HFF-Myc (cell line): ENCODE measurements at regions not wholly inside any gene's neighbourhood (a gene's known extent, or its start where the extent isn't known, plus 50 kb on each side); places are given as distances from the start of the nearest gene placed in this dataset.

ENCODE experiments used
- DNase-seq: peaks from one replicate; pipeline ENCODE4 v3.0.0-alpha.2; 2011; ENCODE audit warnings: low read depth; ENCODE audit errors: extremely low read depth
- H3K4me3 ChIP-seq: replicated peaks from 2 replicates; pipeline ENCODE4 v1.5.1; 2011; ENCODE audit warnings: low read depth, mild to moderate bottlenecking, control low read depth, low read length
- TF ChIP-seq, protein P1 (sequence below): IDR thresholded peaks from 2 replicates; pipeline ENCODE4 v1.5.1; 2012; ENCODE audit warnings: mild to moderate bottlenecking, low read depth, low read length, control low read depth; ENCODE audit errors: missing control alignments

DNA sequence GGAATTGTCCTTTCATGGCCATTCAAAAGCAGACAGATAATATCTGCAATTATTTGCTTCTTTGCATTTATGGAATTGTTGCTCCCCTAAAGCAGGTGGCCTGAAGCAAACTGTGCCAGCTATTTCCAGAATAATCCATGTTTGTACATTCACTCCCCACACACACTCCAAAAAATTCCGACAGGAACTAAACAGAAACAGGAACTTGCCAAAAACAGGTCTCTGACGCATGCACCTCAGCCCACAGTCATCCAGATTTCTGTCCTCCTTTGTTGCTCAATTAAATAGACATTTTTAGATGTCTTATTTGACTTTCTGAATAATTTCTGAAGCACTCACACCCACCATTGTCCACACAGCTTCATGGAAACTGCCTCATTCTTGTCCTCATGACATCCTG lies 71.5 kb upstream of the EDNRA start:
- DNase-seq, result no peak
- TF ChIP-seq, protein P1, sequence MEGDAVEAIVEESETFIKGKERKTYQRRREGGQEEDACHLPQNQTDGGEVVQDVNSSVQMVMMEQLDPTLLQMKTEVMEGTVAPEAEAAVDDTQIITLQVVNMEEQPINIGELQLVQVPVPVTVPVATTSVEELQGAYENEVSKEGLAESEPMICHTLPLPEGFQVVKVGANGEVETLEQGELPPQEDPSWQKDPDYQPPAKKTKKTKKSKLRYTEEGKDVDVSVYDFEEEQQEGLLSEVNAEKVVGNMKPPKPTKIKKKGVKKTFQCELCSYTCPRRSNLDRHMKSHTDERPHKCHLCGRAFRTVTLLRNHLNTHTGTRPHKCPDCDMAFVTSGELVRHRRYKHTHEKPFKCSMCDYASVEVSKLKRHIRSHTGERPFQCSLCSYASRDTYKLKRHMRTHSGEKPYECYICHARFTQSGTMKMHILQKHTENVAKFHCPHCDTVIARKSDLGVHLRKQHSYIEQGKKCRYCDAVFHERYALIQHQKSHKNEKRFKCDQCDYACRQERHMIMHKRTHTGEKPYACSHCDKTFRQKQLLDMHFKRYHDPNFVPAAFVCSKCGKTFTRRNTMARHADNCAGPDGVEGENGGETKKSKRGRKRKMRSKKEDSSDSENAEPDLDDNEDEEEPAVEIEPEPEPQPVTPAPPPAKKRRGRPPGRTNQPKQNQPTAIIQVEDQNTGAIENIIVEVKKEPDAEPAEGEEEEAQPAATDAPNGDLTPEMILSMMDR, result no peak
- H3K4me3 ChIP-seq, result no peak overlapping the region

DNA sequence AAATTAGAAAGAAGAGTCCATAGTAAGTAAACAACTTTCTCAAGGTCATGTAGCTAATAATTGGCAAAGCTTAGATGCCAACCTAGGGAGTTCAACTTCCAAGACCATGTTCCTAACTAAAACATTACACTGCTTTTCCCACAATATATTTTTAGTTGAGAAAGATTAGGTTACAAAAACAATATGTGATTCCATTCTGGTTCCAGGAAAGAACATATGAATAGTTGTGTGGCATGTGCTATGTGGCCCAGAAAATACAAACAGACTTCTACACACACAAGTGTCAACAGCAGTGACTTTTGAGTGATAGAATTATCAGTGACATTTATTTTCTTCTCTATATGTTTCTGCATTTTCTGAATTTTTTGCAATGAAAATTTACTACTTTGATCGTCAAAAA lies 62.7 kb upstream of the EDNRA start:
- H3K4me3 ChIP-seq, result no peak overlapping the region
- DNase-seq, result no peak
- TF ChIP-seq, protein P1, result no peak

DNA sequence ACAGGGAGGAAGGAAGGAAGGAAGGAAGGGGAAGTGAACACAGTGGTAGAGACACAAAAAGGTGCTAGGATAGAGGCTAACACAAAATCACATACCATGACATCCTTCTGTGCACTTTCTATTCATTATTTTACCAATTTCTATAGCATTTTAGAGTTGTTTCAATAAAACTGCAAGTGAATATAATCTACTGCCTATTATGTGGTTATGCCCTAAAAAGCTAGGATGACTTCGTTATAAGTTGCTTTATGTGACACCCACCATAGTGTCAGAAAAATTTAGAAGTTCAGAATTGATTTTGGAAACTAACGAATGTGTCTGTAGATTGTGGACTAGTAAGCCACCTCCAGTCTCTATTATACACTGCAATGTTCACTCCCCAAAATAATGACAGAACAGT lies 59.4 kb upstream of the EDNRA start:
- no peak for DNase-seq
- TF ChIP-seq, protein P1, result no peak
- no peak overlapping the region for H3K4me3 ChIP-seq

DNA sequence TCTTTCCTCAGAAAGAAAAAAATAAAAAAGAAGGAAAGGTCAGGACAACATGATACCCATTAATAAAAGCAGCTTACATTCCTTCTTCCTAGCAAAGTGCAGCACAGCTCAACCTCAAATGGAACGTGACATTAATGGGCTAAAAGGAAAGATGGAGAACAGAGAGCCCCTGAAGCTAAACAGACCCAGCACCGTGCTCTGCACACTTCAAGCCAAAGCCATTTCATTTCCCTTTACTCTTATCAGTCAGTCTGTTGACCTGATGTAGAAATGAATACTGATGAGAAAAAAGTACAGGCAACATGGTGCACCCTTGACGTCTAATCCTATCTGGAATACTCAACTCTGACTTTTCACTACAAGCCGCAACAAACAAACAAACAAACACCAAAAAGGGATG lies 57.7 kb upstream of the EDNRA start:
- TF ChIP-seq, protein P1, result no peak
- no peak for DNase-seq

DNA sequence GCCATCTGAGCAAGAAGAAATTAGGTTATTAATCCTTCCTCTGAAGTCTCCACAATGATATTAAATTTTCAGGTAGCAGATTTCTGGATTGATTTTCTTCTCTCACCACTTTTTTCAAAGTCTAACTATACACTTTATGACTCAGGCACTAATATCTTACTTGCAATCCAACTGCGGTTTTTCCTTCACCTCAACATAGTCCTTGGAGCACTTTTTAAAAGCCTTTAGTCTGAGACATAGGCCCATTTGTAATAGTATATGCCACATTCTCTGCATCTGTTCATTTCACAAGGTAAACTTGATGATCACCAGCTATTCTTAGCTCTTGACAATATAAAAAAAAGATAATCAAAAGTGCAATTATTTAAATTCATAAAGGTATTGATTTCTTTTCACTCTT lies 55.9 kb upstream of the EDNRA start:
- no peak for DNase-seq
- no peak overlapping the region for H3K4me3 ChIP-seq
- TF ChIP-seq, protein P1, result no peak

More for the DNA sequence above, 57.7 kb upstream of the EDNRA start:
- no peak overlapping the region for H3K4me3 ChIP-seq

DNA sequence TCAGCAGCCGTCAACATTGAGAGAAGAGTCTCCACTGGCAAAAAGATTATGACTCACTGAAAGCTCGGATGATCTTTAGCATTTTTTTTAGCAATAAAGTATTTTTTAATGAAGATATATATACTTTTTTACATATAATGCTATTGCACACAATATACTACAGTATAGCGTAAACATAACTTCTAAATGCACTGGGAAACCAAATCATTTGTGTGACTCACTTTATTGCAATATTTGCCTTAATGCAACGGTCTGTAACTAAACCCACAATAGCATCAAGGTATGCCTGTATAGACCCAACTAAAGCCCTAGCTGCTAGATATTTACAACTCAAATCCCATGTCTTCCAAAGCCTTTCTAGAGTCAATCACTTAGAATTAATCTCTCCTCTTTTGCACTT lies 52.3 kb upstream of the EDNRA start:
- DNase-seq, result no peak

DNA sequence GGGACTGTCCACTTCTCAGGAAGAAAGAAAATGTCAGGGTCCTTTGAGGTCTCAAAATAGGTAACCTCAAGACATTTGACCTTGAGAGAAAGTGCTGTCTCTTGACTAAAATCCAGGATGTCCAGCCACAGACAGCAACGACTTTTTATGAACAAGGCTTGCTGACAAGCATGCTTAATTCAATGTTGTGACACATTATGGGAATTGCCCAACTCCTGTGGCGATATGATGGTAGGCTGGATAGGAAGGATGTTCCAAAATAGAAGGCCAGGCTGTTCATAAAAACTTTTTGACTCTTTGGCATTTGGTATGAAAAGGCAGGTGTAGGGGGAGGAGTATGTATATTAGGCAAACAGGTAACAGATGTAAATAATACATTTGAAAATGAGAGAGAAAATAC lies 50.8 kb upstream of the EDNRA start:
- H3K4me3 ChIP-seq, result no peak overlapping the region
- DNase-seq, result no peak
- TF ChIP-seq, protein P1, result no peak

More for the DNA sequence above, 52.3 kb upstream of the EDNRA start:
- H3K4me3 ChIP-seq, result no peak overlapping the region
- TF ChIP-seq, protein P1, result no peak
